ENCODE measurements at regions not wholly inside any gene's neighbourhood (a gene's known extent, or its start where the extent isn't known, plus 50 kb on each side); places are given as distances from the start of the nearest gene placed in this dataset.

DNA sequence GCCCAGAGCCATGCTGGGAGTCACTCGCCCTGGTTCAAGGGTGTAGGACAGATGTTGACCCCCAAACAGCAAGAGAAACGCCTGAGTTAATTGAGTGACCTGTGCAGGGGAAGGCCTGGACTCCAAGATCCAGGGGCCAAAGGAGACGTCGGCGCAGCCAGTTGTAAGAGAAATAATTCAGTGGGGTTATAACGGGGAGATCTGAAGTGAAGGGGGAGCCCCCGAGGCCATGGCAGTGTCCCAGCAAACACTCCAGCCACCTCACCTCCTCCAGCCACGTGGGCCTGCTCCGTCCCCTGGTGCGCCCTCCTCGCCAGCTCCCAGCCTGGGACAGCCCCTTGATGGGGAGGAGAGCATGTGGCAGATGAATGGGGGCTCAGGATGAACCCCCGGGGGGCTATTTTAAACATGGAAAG lies 130.7 kb upstream of the GPC1 start:
- TF ChIP-seq, protein P1, sequence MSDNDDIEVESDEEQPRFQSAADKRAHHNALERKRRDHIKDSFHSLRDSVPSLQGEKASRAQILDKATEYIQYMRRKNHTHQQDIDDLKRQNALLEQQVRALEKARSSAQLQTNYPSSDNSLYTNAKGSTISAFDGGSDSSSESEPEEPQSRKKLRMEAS (IDR thresholded peaks at IDR 0.05; ENCODE audit: low read depth): no peak
- TF ChIP-seq EZH2phosphoT487 (IDR thresholded peaks at IDR 0.05; ENCODE audit: borderline replicate concordance, low read depth): no peak
- no peak for TF ChIP-seq FOXJ3 (CRISPR knock-in tag; IDR thresholded peaks at IDR 0.05)
- TF ChIP-seq GATA2 (CRISPR knock-in tag; IDR thresholded peaks at IDR 0.05): no peak
- TF ChIP-seq ZBTB33 (IDR thresholded peaks at IDR 0.05; ENCODE audit: borderline replicate concordance, low read depth): no peak
- TF ChIP-seq, protein P2, sequence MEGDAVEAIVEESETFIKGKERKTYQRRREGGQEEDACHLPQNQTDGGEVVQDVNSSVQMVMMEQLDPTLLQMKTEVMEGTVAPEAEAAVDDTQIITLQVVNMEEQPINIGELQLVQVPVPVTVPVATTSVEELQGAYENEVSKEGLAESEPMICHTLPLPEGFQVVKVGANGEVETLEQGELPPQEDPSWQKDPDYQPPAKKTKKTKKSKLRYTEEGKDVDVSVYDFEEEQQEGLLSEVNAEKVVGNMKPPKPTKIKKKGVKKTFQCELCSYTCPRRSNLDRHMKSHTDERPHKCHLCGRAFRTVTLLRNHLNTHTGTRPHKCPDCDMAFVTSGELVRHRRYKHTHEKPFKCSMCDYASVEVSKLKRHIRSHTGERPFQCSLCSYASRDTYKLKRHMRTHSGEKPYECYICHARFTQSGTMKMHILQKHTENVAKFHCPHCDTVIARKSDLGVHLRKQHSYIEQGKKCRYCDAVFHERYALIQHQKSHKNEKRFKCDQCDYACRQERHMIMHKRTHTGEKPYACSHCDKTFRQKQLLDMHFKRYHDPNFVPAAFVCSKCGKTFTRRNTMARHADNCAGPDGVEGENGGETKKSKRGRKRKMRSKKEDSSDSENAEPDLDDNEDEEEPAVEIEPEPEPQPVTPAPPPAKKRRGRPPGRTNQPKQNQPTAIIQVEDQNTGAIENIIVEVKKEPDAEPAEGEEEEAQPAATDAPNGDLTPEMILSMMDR (IDR thresholded peaks at IDR 0.05): no peak
- no peak for TF ChIP-seq POLR2AphosphoS5 (IDR thresholded peaks at IDR 0.05; ENCODE audit: low read depth, low read length)
- TF ChIP-seq JUND (IDR thresholded peaks at IDR 0.05): no peak
- TF ChIP-seq SMC3 (IDR thresholded peaks at IDR 0.05; ENCODE audit: low read depth, low read length): no peak
- TF ChIP-seq PBX3 (IDR thresholded peaks at IDR 0.05): no peak
- no peak for TF ChIP-seq TCF12 (IDR thresholded peaks at IDR 0.05)
- no peak for TF ChIP-seq RAD21 (IDR thresholded peaks at IDR 0.05; ENCODE audit: low read length)
- TF ChIP-seq MXI1 (IDR thresholded peaks at IDR 0.05; ENCODE audit: low read depth, low read length): no peak
- TF ChIP-seq FOSL2 (IDR thresholded peaks at IDR 0.05; ENCODE audit: borderline replicate concordance, low read depth): no peak

All from SK-N-SH (cell line).